Erythroblast (primary cell): ENCODE measurements at regions not wholly inside any gene's neighbourhood (a gene's known extent, or its start where the extent isn't known, plus 50 kb on each side); places are given as distances from the start of the nearest gene placed in this dataset.

Experiments used
- GATA1 ChIP-seq: IDR thresholded peaks from 2 replicates; pipeline ENCODE4 v1.6.1; 2011; ENCODE audit warnings: low read depth, mild to moderate bottlenecking, control low read depth, low read length, moderate library complexity
- POLR2A ChIP-seq: IDR thresholded peaks from 2 replicates; pipeline ENCODE4 v1.6.1; 2011; ENCODE audit warnings: mild to moderate bottlenecking, low read length

- TF ChIP-seq POLR2A (no peak), GATA1 (no peak)
Measured at GRCh38 chr5:162685302-162685701, 617.7 kb downstream of the GABRG2 start.
